H1 (cell line): ENCODE measurements at regions not wholly inside any gene's neighbourhood (a gene's known extent, or its start where the extent isn't known, plus 50 kb on each side); places are given as distances from the start of the nearest gene placed in this dataset.

Source experiments
- CTCF ChIA-PET: fragments of 300-600 bp; sonication (Branson Sonifier 250); formaldehyde crosslinking; loops from one replicate; lab custom pipeline; 2021; ENCODE audit not compliant: partially characterized antibody; lab: Charles Lee
- POLR2A ChIA-PET: fragments of 300-600 bp; sonication (Branson Sonifier 250); formaldehyde crosslinking; loops from one replicate; lab custom pipeline; 2021; ENCODE audit warnings: inconsistent platforms; ENCODE audit not compliant: partially characterized antibody; lab: Charles Lee
- DNase-seq, 2 experiments: peaks; one replicate each; pipeline versions ENCODE4 v3.0.0 to v3.0.0-alpha.2; 2010 to 2022; ENCODE audit warnings: low spot score in 2 of 2, low read depth in 1 of 2, mixed read lengths in 1 of 2
- FAIRE-seq: peaks from 2 replicates; lab custom pipeline; 2011; peaks lifted over from hg19 to GRCh38; lab: Jason Lieb, UNC
- H2AFZ ChIP-seq: 2 replicates; pipeline ENCODE4 v1.8.1; 2012; ENCODE audit warnings: low read length, inconsistent platforms
- H2AK5ac ChIP-seq: 2 replicates; pipeline ENCODE4 v1.6.1; 2013; ENCODE audit warnings: low read depth, low read length
- H2BK120ac ChIP-seq: replicated peaks from 2 replicates; pipeline ENCODE3; 2013; ENCODE audit warnings: low read depth, low read length, inconsistent platforms
- H2BK12ac ChIP-seq: 2 replicates; pipeline ENCODE4 v1.6.1; 2013; ENCODE audit warnings: low read depth, low read length
- H2BK15ac ChIP-seq: 2 replicates; pipeline ENCODE4 v1.6.1; 2013; ENCODE audit warnings: low read length
- H2BK20ac ChIP-seq: 2 replicates; pipeline ENCODE4 v1.6.1; 2013; ENCODE audit warnings: low read length
- H2BK5ac ChIP-seq: 2 replicates; pipeline ENCODE4 v1.6.1; 2013; ENCODE audit warnings: low read depth, low read length
- H3K14ac ChIP-seq: 2 replicates; pipeline ENCODE4 v1.6.1; 2013; ENCODE audit warnings: inconsistent platforms; ENCODE audit not compliant: insufficient read length
- H3K18ac ChIP-seq: 2 replicates; pipeline ENCODE4 v1.6.1; 2013; ENCODE audit warnings: low read length; ENCODE audit errors: extremely low read depth
- H3K23ac ChIP-seq: 2 replicates; pipeline ENCODE4 v1.6.1; 2013; ENCODE audit warnings: inconsistent platforms; ENCODE audit not compliant: insufficient read length
- H3K23me2 ChIP-seq: 2 replicates; pipeline ENCODE4 v1.6.1; 2013; ENCODE audit warnings: low read depth, low read length
- H3K27ac ChIP-seq: 2 replicates; pipeline ENCODE4 v1.6.1; 2011; ENCODE audit warnings: low read depth, low read length, inconsistent platforms
- H3K27me3 ChIP-seq, 4 experiments: replicated peaks in 1 of 4; 1 replicate in 1 of 4; 2 replicates in 3 of 4; pipeline versions ENCODE4 v1.6.1 to v1.8.1; 2011 to 2013; ENCODE audit warnings: low read length in 3 of 4, mild to moderate bottlenecking in 3 of 4, inconsistent platforms in 2 of 4, mixed read lengths in 2 of 4, moderate library complexity in 1 of 4; ENCODE audit not compliant: control insufficient read depth in 3 of 4, insufficient read depth in 3 of 4; ENCODE audit errors: extremely low read depth in 1 of 4
- H3K36me3 ChIP-seq, 4 experiments: 2 replicates each; pipeline versions ENCODE4 v1.6.1 to v1.8.1; 2011 to 2013; ENCODE audit warnings: mild to moderate bottlenecking in 4 of 4, low read length in 3 of 4, moderate library complexity in 2 of 4, control low read depth in 1 of 4, inconsistent platforms in 1 of 4; ENCODE audit not compliant: insufficient read depth in 4 of 4, control insufficient read depth in 2 of 4
- H3K4ac ChIP-seq: replicated peaks from 2 replicates; pipeline ENCODE3; 2013; ENCODE audit warnings: low read length, low read depth, mixed read lengths, inconsistent platforms; ENCODE audit not compliant: insufficient read length
- H3K4me1 ChIP-seq, 4 experiments: replicated peaks in 1 of 4; 1 replicate in 1 of 4; 2 replicates in 3 of 4; pipeline versions ENCODE4 v1.6.1 to v1.8.1; 2011 to 2013; ENCODE audit warnings: low read length in 3 of 4, inconsistent platforms in 2 of 4, mixed read lengths in 1 of 4; ENCODE audit not compliant: insufficient read depth in 4 of 4, control insufficient read depth in 3 of 4
- H3K4me2 ChIP-seq, 2 experiments: 2 replicates each; pipeline versions ENCODE4 v1.6.1 to v1.8.1; 2011 to 2013; ENCODE audit warnings: low read depth in 2 of 2, low read length in 2 of 2, control low read depth in 1 of 2, inconsistent platforms in 1 of 2, mild to moderate bottlenecking in 1 of 2; ENCODE audit not compliant: insufficient read depth in 1 of 2
- H3K4me3 ChIP-seq, 4 experiments: fragments of 200-600, 300-600 bp in 1 of 4; sonication (generic), shearing (Covaris generic), sonication (Bioruptor Twin) in 1 of 4; 2 replicates each; pipeline versions ENCODE4 v1.5.1 to v1.8.1; 2011 to 2016; ENCODE audit warnings: low read length in 4 of 4, low read depth in 3 of 4, control low read depth in 2 of 4, inconsistent platforms in 2 of 4, mild to moderate bottlenecking in 2 of 4, mixed read lengths in 1 of 4, moderate library complexity in 1 of 4; ENCODE audit not compliant: insufficient read depth in 2 of 4; ENCODE audit errors: extremely low read depth in 1 of 4
- H3K56ac ChIP-seq: replicated peaks from 2 replicates; pipeline ENCODE3; 2013; ENCODE audit warnings: low read depth, mild to moderate bottlenecking, mixed read lengths, low read length, inconsistent platforms; ENCODE audit not compliant: insufficient read length
- H3K79me1 ChIP-seq: 2 replicates; pipeline ENCODE4 v1.6.1; 2013; ENCODE audit warnings: low read depth, low read length, control low read depth
- H3K79me2 ChIP-seq, 2 experiments: 2 replicates each; pipeline versions ENCODE4 v1.6.1 to v1.8.1; 2012 to 2013; ENCODE audit warnings: low read length in 2 of 2, mild to moderate bottlenecking in 2 of 2, inconsistent platforms in 1 of 2; ENCODE audit not compliant: insufficient read depth in 2 of 2, control insufficient read depth in 1 of 2
- H3K9ac ChIP-seq, 4 experiments: replicated peaks in 1 of 4; 1 replicate in 1 of 4; 2 replicates in 3 of 4; pipeline versions ENCODE4 v1.6.1 to v1.8.1; 2011 to 2013; ENCODE audit warnings: low read depth in 3 of 4, low read length in 3 of 4, control low read depth in 2 of 4, mild to moderate bottlenecking in 2 of 4, moderate library complexity in 2 of 4, inconsistent platforms in 1 of 4; ENCODE audit errors: extremely low read depth in 1 of 4
- H3K9me3 ChIP-seq, 2 experiments: 2 replicates each; pipeline versions ENCODE4 v1.6.1 to v1.8.1; 2012 to 2013; ENCODE audit warnings: mild to moderate bottlenecking in 2 of 2, moderate library complexity in 2 of 2, control low read depth in 1 of 2, inconsistent platforms in 1 of 2, low read depth in 1 of 2, low read length in 1 of 2, mixed read lengths in 1 of 2; ENCODE audit not compliant: insufficient read depth in 2 of 2
- H4K20me1 ChIP-seq, 2 experiments: replicated peaks in 1 of 2; 2 replicates each; pipeline versions ENCODE3 to v1.8.1; 2011 to 2013; ENCODE audit warnings: inconsistent platforms in 2 of 2, low read length in 2 of 2, mild to moderate bottlenecking in 1 of 2; ENCODE audit not compliant: insufficient read depth in 2 of 2, control insufficient read depth in 1 of 2
- H4K5ac ChIP-seq: 2 replicates; pipeline ENCODE4 v1.6.1; 2013; ENCODE audit warnings: low read length, low read depth, mixed read lengths, inconsistent platforms; ENCODE audit not compliant: insufficient read length
- H4K8ac ChIP-seq: 2 replicates; pipeline ENCODE4 v1.8.0; 2013; ENCODE audit warnings: mild to moderate bottlenecking, moderate library complexity, low read length, inconsistent platforms; ENCODE audit not compliant: insufficient read depth; ENCODE audit errors: extremely low read depth
- H4K91ac ChIP-seq: replicated peaks from 2 replicates; pipeline ENCODE3; 2013; ENCODE audit warnings: low read length, mixed read lengths, inconsistent platforms; ENCODE audit not compliant: insufficient read length
- ASH2L ChIP-seq: fragments of 200-600, 300-600 bp; sonication (generic); IDR thresholded peaks from one replicate; pipeline ENCODE4 v1.7.1; 2017; ENCODE audit warnings: low read length
- BCL11A ChIP-seq, 2 experiments: IDR thresholded peaks; one replicate each; pipeline ENCODE4 v1.6.1; 2011; ENCODE audit warnings: low read depth in 2 of 2, low read length in 2 of 2, mild to moderate bottlenecking in 2 of 2
- BRCA1 ChIP-seq: IDR thresholded peaks from 2 replicates; pipeline ENCODE4 v1.6.1; 2012; ENCODE audit warnings: low read depth, low read length, improper control_type of control experiment
- CBX8 ChIP-seq: fragments of 300-800, 300-1000 bp; sonication (generic); IDR thresholded peaks from 2 replicates; pipeline ENCODE4 v1.7.1; 2016; ENCODE audit warnings: low read depth, low read length, borderline replicate concordance
- CEBPB ChIP-seq: IDR thresholded peaks from 2 replicates; pipeline ENCODE4 v1.6.1; 2012; ENCODE audit warnings: low read depth, low read length
- E2F6 ChIP-seq: IDR thresholded peaks from 2 replicates; pipeline ENCODE4 v1.6.1; 2012; ENCODE audit warnings: inconsistent platforms
- GTF2F1 ChIP-seq: IDR thresholded peaks from 2 replicates; pipeline ENCODE4 v1.6.1; 2012; ENCODE audit warnings: low read depth, low read length, improper control_type of control experiment, borderline replicate concordance
- KDM5A ChIP-seq: fragments of 200-600 bp; IDR thresholded peaks from 2 replicates; pipeline ENCODE4 v1.7.1; 2012; ENCODE audit warnings: mild to moderate bottlenecking, low read length, inconsistent platforms, mixed read lengths
- POU5F1 ChIP-seq: IDR thresholded peaks from 2 replicates; pipeline ENCODE4 v1.6.1; 2011; ENCODE audit warnings: low read depth, mild to moderate bottlenecking, low read length, moderate library complexity
- RNF2 ChIP-seq: fragments of 200-900, 300-1000 bp; sonication (generic); IDR thresholded peaks from 2 replicates; pipeline ENCODE4 v1.7.1; 2016; ENCODE audit warnings: borderline replicate concordance, low read depth, mild to moderate bottlenecking, antibody characterized with exemption, low read length; ENCODE audit not compliant: poor library complexity, severe bottlenecking; ENCODE audit errors: missing control alignments
- SP2 ChIP-seq: IDR thresholded peaks from 2 replicates; pipeline ENCODE4 v1.6.1; 2012; ENCODE audit warnings: mild to moderate bottlenecking, low read length, inconsistent platforms
- TAF7 ChIP-seq: optimal IDR thresholded peaks from 2 replicates; pipeline ENCODE3; 2011; ENCODE audit warnings: low read depth, mild to moderate bottlenecking, inconsistent platforms, low read length, moderate library complexity, borderline replicate concordance
- TBP ChIP-seq: IDR thresholded peaks from 2 replicates; pipeline ENCODE4 v1.6.1; 2011; ENCODE audit warnings: low read depth, low read length, improper control_type of control experiment
- TEAD4 ChIP-seq: IDR thresholded peaks from 2 replicates; pipeline ENCODE4 v1.6.1; 2012; ENCODE audit warnings: low read depth, low read length, inconsistent platforms, mixed read lengths
- WGBS, 2 experiments: shearing (Covaris generic) in 1 of 2; methylation state at CpG; one replicate each; pipeline versions ENCODE4 v1.1.6 to v1.1.7; 2013 to 2015; ENCODE audit warnings: low lambda C conversion rate in 2 of 2, mixed read lengths in 2 of 2, inconsistent platforms in 1 of 2, low coverage in 1 of 2, missing lambda C conversion rate in 1 of 2; ENCODE audit not compliant: insufficient replicate concordance in 2 of 2, insufficient coverage in 1 of 2, insufficient read length in 1 of 2; ENCODE audit errors: extremely low coverage in 1 of 2, missing lambda C conversion rate in 1 of 2; 5-methylcytosine and 5-hydroxymethylcytosine counted together

- H3K4me2 ChIP-seq = no peak overlapping the region
- no peaks in the 10 kb centered on the region for H3K79me2 ChIP-seq
- no peak overlapping the region for H2BK20ac ChIP-seq
- peaks cover 0 to under 1% of the 10 kb centered on the region in 2 experiments; a peak in 1 of 4 replicates for H3K9me3 ChIP-seq
- H3K14ac ChIP-seq = no peak overlapping the region
- H3K9ac ChIP-seq = no peak overlapping the region
- no peak overlapping the region for H2BK5ac ChIP-seq
- H3K56ac ChIP-seq = no peak overlapping the region
- FAIRE-seq (no peak), DNase-seq (no peak)
- H3K36me3 ChIP-seq = no peaks in the 10 kb centered on the region
- no peak overlapping the region for H4K91ac ChIP-seq
- no peaks in the 10 kb centered on the region for H3K4me1 ChIP-seq
- H4K8ac ChIP-seq = no peak overlapping the region
- ChIA-PET POLR2A (no interaction called here), CTCF (no interaction called here)
- no peaks in the 10 kb centered on the region for H3K23me2 ChIP-seq
- no peak overlapping the region for H2BK12ac ChIP-seq
- H2AFZ ChIP-seq = no peak overlapping the region
- H3K18ac ChIP-seq = no peak overlapping the region
- H2BK15ac ChIP-seq = no peak overlapping the region
- no peaks in the 10 kb centered on the region for H3K27me3 ChIP-seq
- no peaks in the 10 kb centered on the region for H3K79me1 ChIP-seq
- H2AK5ac ChIP-seq = no peak overlapping the region
- H3K23ac ChIP-seq = no peak overlapping the region
- H4K5ac ChIP-seq = no peak overlapping the region
- 89% methylated on average over 2 of the region's 2 CpGs; no CpG with 5 or more reads in 1 of the 2 experiments for WGBS, 2 experiments
- H4K20me1 ChIP-seq = no peaks in the 10 kb centered on the region
- H3K4ac ChIP-seq = no peak overlapping the region
- no peak overlapping the region for H3K27ac ChIP-seq
- no peak overlapping the region for H3K4me3 ChIP-seq
- H2BK120ac ChIP-seq = no peak overlapping the region
- TF ChIP-seq BRCA1 (no peak), TBP (no peak), RNF2 (no peak), TEAD4 (no peak), CEBPB (no peak), E2F6 (no peak), TAF7 (no peak), BCL11A (IDR thresholded peaks at IDR 0.05; ENCODE audit: low read depth in 2 of 2, low read length in 2 of 2) (no peak), POU5F1 (no peak), SP2 (no peak), CBX8 (no peak), GTF2F1 (no peak), ASH2L (no peak), KDM5A (no peak)
These were observed 81.4 kb upstream of the MYLIP start for GRCh38 chr6:16047435-16047990.
